ENCODE measurements at regions not wholly inside any gene's neighbourhood (a gene's known extent, or its start where the extent isn't known, plus 50 kb on each side); places are given as distances from the start of the nearest gene placed in this dataset.

GRCh38 chr2:71751590-71751989, 298.2 kb downstream of the DYSF start:
- no peak for DNase-seq

- DNase-seq, result no peak
Observed at GRCh38 chr2:71749671-71750101, 296.3 kb downstream of the DYSF start.

- no peak for DNase-seq
Observed at GRCh38 chr2:71748227-71748626, 294.9 kb downstream of the DYSF start.

GRCh38 chr2:71747559-71747958, 294.2 kb downstream of the DYSF start:
- DNase-seq, result no peak

- DNase-seq, result no peak
Observed at GRCh38 chr2:71746946-71747501, 293.7 kb downstream of the DYSF start.

GRCh38 chr2:71744781-71745180, 291.4 kb downstream of the DYSF start:
- DNase-seq, result no peak

GRCh38 chr2:71743995-71744675, 290.8 kb downstream of the DYSF start:
- DNase-seq, result no peak

GRCh38 chr2:71742953-71743601, 289.7 kb downstream of the DYSF start:
- no peak for DNase-seq

GRCh38 chr2:71736986-71737385, 283.6 kb downstream of the DYSF start:
- DNase-seq, result no peak

GRCh38 chr2:71736091-71736861, 282.9 kb downstream of the DYSF start:
- DNase-seq, result no peak

All from CD4-positive, alpha-beta T cell treated with Interleukin-10 for 1 hour (primary cell).